Activated B cell treated with CpG ODN at 0.5 μM for 24 hours (primary cell): ENCODE measurements at regions not wholly inside any gene's neighbourhood (a gene's known extent, or its start where the extent isn't known, plus 50 kb on each side); places are given as distances from the start of the nearest gene placed in this dataset.

ENCODE experiments used
- ATAC-seq: fragments of 200-7000 bp; cut with Tn5 transposase; one replicate; pipeline ENCODE4 v1.10.0; 2021; ENCODE audit warnings: low read depth, mild to moderate bottlenecking, moderate library complexity
- CTCF ChIA-PET: fragments of 350-600 bp; sonication (Branson Sonifier 250); formaldehyde crosslinking; loops from one replicate; lab custom pipeline; 2021; ENCODE audit warnings: antibody characterized with exemption; lab: Charles Lee
- POLR2A ChIA-PET: fragments of 350-600 bp; sonication (Branson Sonifier 250); formaldehyde crosslinking; loops from one replicate; lab custom pipeline; 2021; ENCODE audit warnings: antibody characterized with exemption; lab: Charles Lee
- DNase-seq: peaks from one replicate; pipeline ENCODE4 v3.0.0; 2022
- H3K27ac Mint-ChIP-seq: one replicate; pipeline ENCODE4 v1.8.0; 2020; ENCODE audit warnings: mixed read lengths
- H3K27me3 Mint-ChIP-seq: one replicate; pipeline ENCODE4 v1.8.0; 2021; ENCODE audit warnings: mixed read lengths
- H3K36me3 Mint-ChIP-seq: one replicate; pipeline ENCODE4 v1.8.0; 2021; ENCODE audit warnings: low read depth, mixed read lengths
- H3K4me1 Mint-ChIP-seq: one replicate; pipeline ENCODE4 v1.8.0; 2021; ENCODE audit warnings: mixed read lengths
- H3K4me3 Mint-ChIP-seq: one replicate; pipeline ENCODE4 v1.8.0; 2020; ENCODE audit warnings: mild to moderate bottlenecking, mixed read lengths
- H3K9me3 Mint-ChIP-seq: one replicate; pipeline ENCODE4 v1.8.0; 2020; ENCODE audit warnings: mixed read lengths
- CTCF ChIP-seq: fragments of 200-600 bp; IDR thresholded peaks from one replicate; pipeline ENCODE4 v1.8.0; 2022; ENCODE audit warnings: antibody characterized with exemption, mild to moderate bottlenecking
- intact Hi-C: fragments of 100-400 bp; cut with micrococcal nuclease; formaldehyde crosslinking; loops from one replicate; pipeline ENCODE4 v1.15.1; 2024

- Mint-ChIP-seq H3K4me3 (no peak overlapping the region), H3K27ac (no peak overlapping the region), H3K4me1 (no peaks in the 10 kb centered on the region), H3K36me3 (no peaks in the 10 kb centered on the region), H3K27me3 (peaks cover 13% of the 10 kb centered on the region), H3K9me3 (peaks cover 2% of the 10 kb centered on the region)
- DNase-seq (no peak), ATAC-seq (no peak)
- no peak for TF ChIP-seq CTCF
- intact Hi-C loops, result no loop called here
- ChIA-PET CTCF (no interaction called here), POLR2A (no interaction called here)
Observed at GRCh38 chr5:164071671-164072070, 566.3 kb downstream of the MAT2B start.

- no peak for ATAC-seq
- Mint-ChIP-seq H3K9me3 (peaks cover 2% of the 10 kb centered on the region), H3K27ac (no peak overlapping the region), H3K4me3 (no peak overlapping the region), H3K27me3 (peaks cover 14% of the 10 kb centered on the region), H3K36me3 (no peaks in the 10 kb centered on the region), H3K4me1 (no peaks in the 10 kb centered on the region)
- ChIA-PET CTCF (no interaction called here), POLR2A (no interaction called here)
- no peak for TF ChIP-seq CTCF
- intact Hi-C loops, result no loop called here
- no peak for DNase-seq
Observed at GRCh38 chr5:164073081-164073480, 567.7 kb downstream of the MAT2B start.

- ChIA-PET CTCF (no interaction called here), POLR2A (no interaction called here)
- no peaks in the 10 kb centered on the region for H3K36me3 Mint-ChIP-seq
- no peak for TF ChIP-seq CTCF
- no peak overlapping the region for H3K27ac Mint-ChIP-seq
- DNase-seq (no peak), ATAC-seq (no peak)
- peaks cover 13% of the 10 kb centered on the region for H3K27me3 Mint-ChIP-seq
- H3K4me3 Mint-ChIP-seq, result no peak overlapping the region
- no peaks in the 10 kb centered on the region for H3K4me1 Mint-ChIP-seq
- intact Hi-C loops, result no loop called here
- H3K9me3 Mint-ChIP-seq, result no peaks in the 10 kb centered on the region
Observed at GRCh38 chr5:164076556-164076955, 571.1 kb downstream of the MAT2B start.

GRCh38 chr5:164090358-164090757, 584.9 kb downstream of the MAT2B start:
- no peak for ATAC-seq
- Mint-ChIP-seq H3K9me3 (no peaks in the 10 kb centered on the region), H3K4me3 (no peak overlapping the region), H3K4me1 (no peaks in the 10 kb centered on the region), H3K27ac (no peak overlapping the region), H3K27me3 (peaks cover 2% of the 10 kb centered on the region), H3K36me3 (no peaks in the 10 kb centered on the region)
- CTCF ChIA-PET, result no interaction called here
- TF ChIP-seq CTCF, result no peak
- DNase-seq, result no peak
- POLR2A ChIA-PET, result no interaction called here
- intact Hi-C loops, result no loop called here

- Mint-ChIP-seq H3K9me3 (no peaks in the 10 kb centered on the region), H3K4me3 (no peak overlapping the region), H3K4me1 (no peaks in the 10 kb centered on the region), H3K27ac (no peak overlapping the region), H3K36me3 (no peaks in the 10 kb centered on the region), H3K27me3 (peaks cover 2% of the 10 kb centered on the region)
- POLR2A ChIA-PET, result no interaction called here
- no peak for ATAC-seq
- CTCF ChIA-PET, result no interaction called here
- no peak for DNase-seq
- TF ChIP-seq CTCF, result no peak
- intact Hi-C loops, result no loop called here
Observed at GRCh38 chr5:164091836-164092235, 586.4 kb downstream of the MAT2B start.
